Coronary artery (tissue), 2 donors: ENCODE measurements at regions not wholly inside any gene's neighbourhood (a gene's known extent, or its start where the extent isn't known, plus 50 kb on each side); places are given as distances from the start of the nearest gene placed in this dataset.
"Not testable (repeated sequence)": the region's sequence is repeated elsewhere in the genome, so short reads cannot be mapped to it uniquely, and the experiment has no call there.

Source experiments
- DNase-seq: peaks from one replicate; pipeline ENCODE4 v3.0.0-alpha.2; 2017; ENCODE audit warnings: low spot score
- H3K27ac ChIP-seq, 2 donors: fragments of 200-600 bp; sonication (generic); one replicate each; pipeline ENCODE4 v1.5.1; 2016 to 2019
- H3K4me3 ChIP-seq: fragments of 200-600 bp; sonication (generic); 2 replicates; pipeline ENCODE4 v1.5.1; 2016; ENCODE audit warnings: mild to moderate bottlenecking, moderate library complexity
- CTCF ChIP-seq: fragments of 200-600 bp; sonication (generic); IDR thresholded peaks from one replicate; pipeline ENCODE4 v1.5.1; 2019; ENCODE audit warnings: antibody characterized with exemption

- Histone ChIP-seq H3K27ac (no peak overlapping the region), H3K4me3 (no peak overlapping the region)
- DNase-seq, result no peak
- no peak for TF ChIP-seq CTCF
Measured at GRCh38 chr6:74480561-74480960, 725.3 kb downstream of the COL12A1 start.

GRCh38 chr6:74479960-74480359 lies 725.9 kb downstream of the COL12A1 start:
- TF ChIP-seq CTCF, result no peak
- DNase-seq, result no peak
- Histone ChIP-seq H3K4me3 (no peak overlapping the region), H3K27ac (no peak overlapping the region)

GRCh38 chr6:74479420-74479819 lies 726.4 kb downstream of the COL12A1 start:
- DNase-seq, result no peak
- Histone ChIP-seq H3K27ac (no peak overlapping the region), H3K4me3 (no peak overlapping the region)
- no peak for TF ChIP-seq CTCF

GRCh38 chr6:74474046-74474445 lies 731.8 kb downstream of the COL12A1 start:
- not testable (repeated sequence) for DNase-seq, H3K27ac ChIP-seq, H3K4me3 ChIP-seq

- not testable (repeated sequence) for H3K4me3 ChIP-seq, DNase-seq, H3K27ac ChIP-seq
Measured at GRCh38 chr6:74468552-74468951, 737.3 kb downstream of the COL12A1 start.

GRCh38 chr6:74467533-74468215 lies 738.2 kb downstream of the COL12A1 start:
- no peak overlapping the region for H3K4me3 ChIP-seq
- no peak for DNase-seq
- no peak overlapping the region for H3K27ac ChIP-seq
- TF ChIP-seq CTCF, result no peak

GRCh38 chr6:74466572-74466971 lies 739.3 kb downstream of the COL12A1 start:
- no peak overlapping the region for H3K27ac ChIP-seq
- TF ChIP-seq CTCF, result no peak
- no peak for DNase-seq
- no peak overlapping the region for H3K4me3 ChIP-seq

GRCh38 chr6:74459260-74459659 lies 746.6 kb downstream of the COL12A1 start:
- Histone ChIP-seq H3K4me3 (no peak overlapping the region), H3K27ac (no peak overlapping the region)
- no peak for DNase-seq
- TF ChIP-seq CTCF, result no peak
